ENCODE measurements at regions not wholly inside any gene's neighbourhood (a gene's known extent, or its start where the extent isn't known, plus 50 kb on each side); places are given as distances from the start of the nearest gene placed in this dataset.

DNA sequence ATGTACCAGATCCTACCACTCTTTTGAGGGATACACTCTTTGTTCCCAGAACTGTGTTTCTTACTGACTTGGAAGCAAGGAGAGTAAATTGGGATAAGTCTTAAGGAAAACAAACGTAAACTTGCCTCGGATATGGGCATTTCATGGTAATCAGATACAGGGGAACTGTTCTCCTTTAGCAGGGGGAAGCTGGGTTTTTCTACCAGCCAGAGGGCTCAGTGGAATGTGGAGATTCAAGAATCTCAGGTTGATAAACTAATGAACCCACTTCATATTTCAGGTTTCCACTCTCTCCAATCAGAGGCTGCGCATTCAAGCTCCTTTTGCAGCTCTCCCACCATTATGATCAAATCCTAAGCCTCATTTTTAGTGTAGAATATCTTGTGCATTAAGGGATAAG is 676.5 kb upstream of the FSHR start:
- TF ChIP-seq, protein P1, sequence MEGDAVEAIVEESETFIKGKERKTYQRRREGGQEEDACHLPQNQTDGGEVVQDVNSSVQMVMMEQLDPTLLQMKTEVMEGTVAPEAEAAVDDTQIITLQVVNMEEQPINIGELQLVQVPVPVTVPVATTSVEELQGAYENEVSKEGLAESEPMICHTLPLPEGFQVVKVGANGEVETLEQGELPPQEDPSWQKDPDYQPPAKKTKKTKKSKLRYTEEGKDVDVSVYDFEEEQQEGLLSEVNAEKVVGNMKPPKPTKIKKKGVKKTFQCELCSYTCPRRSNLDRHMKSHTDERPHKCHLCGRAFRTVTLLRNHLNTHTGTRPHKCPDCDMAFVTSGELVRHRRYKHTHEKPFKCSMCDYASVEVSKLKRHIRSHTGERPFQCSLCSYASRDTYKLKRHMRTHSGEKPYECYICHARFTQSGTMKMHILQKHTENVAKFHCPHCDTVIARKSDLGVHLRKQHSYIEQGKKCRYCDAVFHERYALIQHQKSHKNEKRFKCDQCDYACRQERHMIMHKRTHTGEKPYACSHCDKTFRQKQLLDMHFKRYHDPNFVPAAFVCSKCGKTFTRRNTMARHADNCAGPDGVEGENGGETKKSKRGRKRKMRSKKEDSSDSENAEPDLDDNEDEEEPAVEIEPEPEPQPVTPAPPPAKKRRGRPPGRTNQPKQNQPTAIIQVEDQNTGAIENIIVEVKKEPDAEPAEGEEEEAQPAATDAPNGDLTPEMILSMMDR (IDR thresholded peaks at IDR 0.05) = no peak
- TF ChIP-seq POLR2A (IDR thresholded peaks at IDR 0.05) = no peak
- TF ChIP-seq EP300 (IDR thresholded peaks at IDR 0.05) = no peak

Measured in ovary (tissue), 3 donors.